ENCODE measurements at regions not wholly inside any gene's neighbourhood (a gene's known extent, or its start where the extent isn't known, plus 50 kb on each side); places are given as distances from the start of the nearest gene placed in this dataset.

DNA sequence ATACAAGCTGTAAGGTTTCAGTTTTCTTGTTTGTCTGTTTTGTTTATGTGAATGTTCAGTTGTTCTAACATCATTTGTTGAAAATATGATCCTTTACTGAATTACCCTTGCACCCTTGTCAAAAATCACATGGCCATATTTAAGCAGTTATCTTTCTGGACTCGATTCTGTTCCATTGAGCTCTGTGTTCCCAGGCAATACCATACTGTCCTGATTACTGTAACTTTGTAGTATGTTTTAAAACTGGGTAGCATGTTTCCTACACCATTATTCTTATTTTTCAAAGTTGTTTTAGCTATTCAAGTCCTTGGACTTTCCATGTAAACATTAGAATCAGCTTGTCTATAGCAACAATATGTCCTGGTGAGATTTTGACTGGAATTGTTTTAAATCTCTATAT lies 66.7 kb upstream of the PRSS3 start:
- TF ChIP-seq EZH2 (IDR thresholded peaks at IDR 0.05; ENCODE audit: low read length, unreplicated experiment) (no peak), EZH2phosphoT487 (IDR thresholded peaks at IDR 0.05; ENCODE audit: borderline replicate concordance, low read length) (no peak)
- TF ChIP-seq, protein P1, sequence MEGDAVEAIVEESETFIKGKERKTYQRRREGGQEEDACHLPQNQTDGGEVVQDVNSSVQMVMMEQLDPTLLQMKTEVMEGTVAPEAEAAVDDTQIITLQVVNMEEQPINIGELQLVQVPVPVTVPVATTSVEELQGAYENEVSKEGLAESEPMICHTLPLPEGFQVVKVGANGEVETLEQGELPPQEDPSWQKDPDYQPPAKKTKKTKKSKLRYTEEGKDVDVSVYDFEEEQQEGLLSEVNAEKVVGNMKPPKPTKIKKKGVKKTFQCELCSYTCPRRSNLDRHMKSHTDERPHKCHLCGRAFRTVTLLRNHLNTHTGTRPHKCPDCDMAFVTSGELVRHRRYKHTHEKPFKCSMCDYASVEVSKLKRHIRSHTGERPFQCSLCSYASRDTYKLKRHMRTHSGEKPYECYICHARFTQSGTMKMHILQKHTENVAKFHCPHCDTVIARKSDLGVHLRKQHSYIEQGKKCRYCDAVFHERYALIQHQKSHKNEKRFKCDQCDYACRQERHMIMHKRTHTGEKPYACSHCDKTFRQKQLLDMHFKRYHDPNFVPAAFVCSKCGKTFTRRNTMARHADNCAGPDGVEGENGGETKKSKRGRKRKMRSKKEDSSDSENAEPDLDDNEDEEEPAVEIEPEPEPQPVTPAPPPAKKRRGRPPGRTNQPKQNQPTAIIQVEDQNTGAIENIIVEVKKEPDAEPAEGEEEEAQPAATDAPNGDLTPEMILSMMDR (conservative IDR thresholded peaks at IDR 0.05; ENCODE audit: low read depth, low read length) = no peak
